IMR-90 (cell line): ENCODE measurements at regions not wholly inside any gene's neighbourhood (a gene's known extent, or its start where the extent isn't known, plus 50 kb on each side); places are given as distances from the start of the nearest gene placed in this dataset.

Experiments used
- ATAC-seq: fragments of 200-7000 bp; cut with Tn5 transposase; 2 replicates; pipeline ENCODE4 v1.9.1; 2020; ENCODE audit warnings: low read depth, mild to moderate bottlenecking, moderate library complexity
- BruUV-seq: library from RNA; stranded (reverse); fragments of 400-500 nt; replicated peaks from 2 replicates; lab custom pipeline; 2021; lab: Mats Ljungman, UMichigan
- CTCF ChIA-PET: fragments of 300-600 bp; formaldehyde crosslinking; extraction: SDS; loops from one replicate; lab custom pipeline; 2021; ENCODE audit warnings: antibody characterized with exemption; lab: Yijun Ruan, JAX
- POLR2A ChIA-PET: fragments of 300-600 bp; sonication (Branson Sonifier 250); formaldehyde crosslinking; loops from one replicate; lab custom pipeline; 2022; ENCODE audit warnings: antibody characterized with exemption; ENCODE audit not compliant: unreplicated experiment; lab: Charles Lee
- DNase-seq: peaks from one replicate; pipeline ENCODE4 v3.0.0; 2013
- H2AFZ ChIP-seq: replicated peaks from 2 replicates; pipeline ENCODE3; 2013; ENCODE audit warnings: low read length, mild to moderate bottlenecking; ENCODE audit not compliant: poor library complexity
- H2AK5ac ChIP-seq: 2 replicates; pipeline ENCODE4 v1.6.1; 2013; ENCODE audit warnings: low read depth, low read length, inconsistent platforms
- H2AK9ac ChIP-seq: replicated peaks from 2 replicates; pipeline ENCODE3; 2013; ENCODE audit warnings: mild to moderate bottlenecking, low read depth, low read length, moderate library complexity; ENCODE audit not compliant: poor library complexity
- H2BK120ac ChIP-seq: 2 replicates; pipeline ENCODE4 v1.6.1; 2013; ENCODE audit warnings: low read depth, low read length, inconsistent platforms
- H2BK15ac ChIP-seq: 3 replicates; pipeline ENCODE4 v1.6.1; 2013; ENCODE audit warnings: low read depth, low read length, inconsistent platforms
- H2BK20ac ChIP-seq: 2 replicates; pipeline ENCODE4 v1.6.1; 2013; ENCODE audit warnings: low read depth, mild to moderate bottlenecking, inconsistent platforms, low read length, moderate library complexity
- H2BK5ac ChIP-seq: 2 replicates; pipeline ENCODE4 v1.6.1; 2013; ENCODE audit warnings: mild to moderate bottlenecking, low read depth, low read length, inconsistent platforms; ENCODE audit not compliant: poor library complexity, severe bottlenecking
- H3K14ac ChIP-seq: replicated peaks from 2 replicates; pipeline ENCODE4 v1.6.1; 2013; ENCODE audit warnings: low read depth, low read length, inconsistent platforms
- H3K18ac ChIP-seq: 2 replicates; pipeline ENCODE4 v1.6.1; 2013; ENCODE audit warnings: low read depth, low read length, control low read depth
- H3K23ac ChIP-seq: 2 replicates; pipeline ENCODE4 v1.6.1; 2013; ENCODE audit warnings: low read depth, low read length, inconsistent platforms
- H3K27ac ChIP-seq: 2 replicates; pipeline ENCODE4 v1.5.1; 2013; ENCODE audit warnings: mild to moderate bottlenecking, control low read depth, low read length; ENCODE audit not compliant: insufficient read depth
- H3K27me3 ChIP-seq: 2 replicates; pipeline ENCODE4 v1.6.1; 2013; ENCODE audit warnings: low read length; ENCODE audit not compliant: control insufficient read depth, insufficient read depth
- H3K36me3 ChIP-seq: 2 replicates; pipeline ENCODE4 v1.6.1; 2013; ENCODE audit warnings: low read length, mixed read lengths; ENCODE audit not compliant: control insufficient read depth, insufficient read depth
- H3K4ac ChIP-seq: 2 replicates; pipeline ENCODE4 v1.6.1; 2013; ENCODE audit warnings: low read depth, low read length, inconsistent platforms
- H3K4me1 ChIP-seq: 2 replicates; pipeline ENCODE4 v1.6.1; 2013; ENCODE audit warnings: low read length, mixed read lengths; ENCODE audit not compliant: control insufficient read depth, insufficient read depth
- H3K4me2 ChIP-seq: 2 replicates; pipeline ENCODE4 v1.6.1; 2013; ENCODE audit warnings: low read depth, mild to moderate bottlenecking, control low read depth, low read length, moderate library complexity
- H3K4me3 ChIP-seq: 2 replicates; pipeline ENCODE4 v1.5.1; 2013; ENCODE audit warnings: low read depth, mild to moderate bottlenecking, control low read depth, low read length, moderate library complexity; ENCODE audit not compliant: insufficient read depth
- H3K56ac ChIP-seq: 2 replicates; pipeline ENCODE4 v1.6.1; 2013; ENCODE audit warnings: low read length, inconsistent platforms; ENCODE audit not compliant: insufficient read depth; ENCODE audit errors: extremely low read depth
- H3K79me1 ChIP-seq, 2 experiments: 2 replicates each; pipeline ENCODE4 v1.6.1; 2013; ENCODE audit warnings: low read length in 2 of 2, inconsistent platforms in 1 of 2, low read depth in 1 of 2
- H3K9ac ChIP-seq: 2 replicates; pipeline ENCODE4 v1.6.1; 2013; ENCODE audit warnings: low read depth, low read length, control low read depth
- H3K9me1 ChIP-seq: 2 replicates; pipeline ENCODE4 v1.6.1; 2013; ENCODE audit warnings: low read length, inconsistent platforms; ENCODE audit not compliant: insufficient read depth
- H3K9me3 ChIP-seq: 2 replicates; pipeline ENCODE4 v1.6.1; 2013; ENCODE audit warnings: low read length; ENCODE audit not compliant: control insufficient read depth, insufficient read depth
- H4K20me1 ChIP-seq: 2 replicates; pipeline ENCODE4 v1.6.1; 2013; ENCODE audit warnings: low read length, inconsistent platforms; ENCODE audit not compliant: insufficient read depth
- H4K5ac ChIP-seq: 2 replicates; pipeline ENCODE4 v1.6.1; 2013; ENCODE audit warnings: mild to moderate bottlenecking, low read depth, low read length, control low read depth
- H4K8ac ChIP-seq, 2 experiments: 2 replicates each; pipeline ENCODE4 v1.6.1; 2013; ENCODE audit warnings: low read depth in 2 of 2, low read length in 2 of 2, control low read depth in 1 of 2, inconsistent platforms in 1 of 2
- H4K91ac ChIP-seq: 2 replicates; pipeline ENCODE4 v1.6.1; 2013; ENCODE audit warnings: low read depth, low read length, inconsistent platforms; ENCODE audit not compliant: insufficient read depth
- CEBPB ChIP-seq: IDR thresholded peaks from 2 replicates; pipeline ENCODE4 v1.6.1; 2012; ENCODE audit warnings: low read depth, low read length, improper control_type of control experiment
- POLR2A ChIP-seq: IDR thresholded peaks from 2 replicates; pipeline ENCODE4 v1.6.1; 2012; ENCODE audit warnings: mild to moderate bottlenecking, low read depth, low read length
- WGBS, 2 experiments: methylation state at CpG; one replicate each; pipeline versions ENCODE4 v1.1.5 to v1.1.7; 2013; ENCODE audit warnings: missing lambda C conversion rate in 2 of 2; ENCODE audit not compliant: insufficient read length in 1 of 2; ENCODE audit errors: extremely low coverage in 2 of 2; 5-methylcytosine and 5-hydroxymethylcytosine counted together
- dilution Hi-C: fragments of 300-500 bp; cut with HindIII; formaldehyde crosslinking; loops from one replicate; pipeline ENCODE4 v1.14.3; 2018; ENCODE audit warnings: low sequenced_read_pairs; ENCODE audit not compliant: unreplicated experiment
- in situ Hi-C: fragments of 300-500 bp; cut with MboI; formaldehyde crosslinking; loops from 3 replicates; pipeline ENCODE4 v1.14.3; 2019; ENCODE audit warnings: low sequenced_read_pairs, inconsistent platforms, mixed read lengths
- intact Hi-C: fragments of 100-400 bp; cut with micrococcal nuclease; formaldehyde crosslinking; loops from 2 replicates; pipeline ENCODE4 v1.10.0; 2022

DNA sequence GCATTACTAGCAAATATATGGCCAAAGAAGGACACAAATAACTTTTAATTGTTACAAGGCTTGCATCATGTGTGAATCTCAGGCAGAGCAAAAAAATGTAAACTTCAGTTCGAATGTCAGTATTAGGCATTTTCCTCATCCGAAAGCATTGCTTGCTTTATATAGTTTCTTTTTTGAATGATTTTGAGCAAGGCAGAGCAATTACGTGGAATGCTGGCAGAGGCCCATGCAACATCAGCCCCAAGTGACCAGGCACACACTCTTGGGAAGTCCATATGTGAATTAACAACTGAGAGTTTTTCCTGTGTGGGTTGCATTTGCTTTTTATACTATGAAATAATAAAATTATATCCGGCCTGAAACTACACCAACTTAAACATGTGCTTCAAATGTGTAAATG lies 274.8 kb downstream of the PTPRC start:
- dilution Hi-C loops (no loop called here), in situ Hi-C loops (no loop called here), intact Hi-C loops (loop anchor here (1.0 kb wide), 1 partner anchor 32 kb away; no protein-coding TSS in a partner anchor)
- TF ChIP-seq POLR2A (no peak), CEBPB (peak; percentile 42; the same call in 1 of the 2 replicates)
- no peak overlapping the region for H2BK15ac ChIP-seq
- no peak overlapping the region for H2BK120ac ChIP-seq
- BruUV-seq = no TSS peak
- no peak overlapping the region for H2AK9ac ChIP-seq
- H3K9ac ChIP-seq = no peak overlapping the region
- no peak overlapping the region for H3K18ac ChIP-seq
- no peak overlapping the region for H2AFZ ChIP-seq
- H4K91ac ChIP-seq = no peak overlapping the region
- H3K9me1 ChIP-seq = peaks cover 8% of the 10 kb centered on the region; the same call in 1 of the 2 replicates
- no peak overlapping the region for H3K56ac ChIP-seq
- ATAC-seq (peak; percentile 73), DNase-seq (peak; percentile 78)
- peaks cover 27 to 63% of the 10 kb centered on the region in 2 experiments for H3K79me1 ChIP-seq
- no peak overlapping the region for H4K5ac ChIP-seq
- peak overlapping the region; percentile 62 for H3K4me2 ChIP-seq
- H3K23ac ChIP-seq = no peak overlapping the region
- H4K20me1 ChIP-seq = peaks cover 31% of the 10 kb centered on the region; the same call in 1 of the 2 replicates
- ChIA-PET CTCF (no interaction called here), POLR2A (no interaction called here)
- WGBS, 2 experiments = no CpG with 5 or more reads among the region's 4 CpGs
- peak overlapping the region in 1 of 2 experiments; percentile 1; a peak in 1 of 4 replicates for H4K8ac ChIP-seq
- peak overlapping the region; percentile 51; the same call in 1 of the 2 replicates for H3K27ac ChIP-seq
- H3K27me3 ChIP-seq = no peaks in the 10 kb centered on the region
- H3K9me3 ChIP-seq = no peaks in the 10 kb centered on the region
- no peak overlapping the region for H3K4ac ChIP-seq
- peak overlapping the region; percentile 73 for H2BK5ac ChIP-seq
- no peak overlapping the region for H2AK5ac ChIP-seq
- H3K36me3 ChIP-seq = peaks cover 3% of the 10 kb centered on the region; the same call in 1 of the 2 replicates
- H3K4me3 ChIP-seq = no peak overlapping the region
- no peak overlapping the region for H2BK20ac ChIP-seq
- peaks cover 11% of the 10 kb centered on the region for H3K4me1 ChIP-seq
- no peak overlapping the region for H3K14ac ChIP-seq
